ENCODE measurements at regions not wholly inside any gene's neighbourhood (a gene's known extent, or its start where the extent isn't known, plus 50 kb on each side); places are given as distances from the start of the nearest gene placed in this dataset.

- DNase-seq (ENCODE audit: low spot score in 2 of 2) (no peak), FAIRE-seq (no peak)
These were observed 493.5 kb downstream of the MTRR start for GRCh38 chr5:8362495-8362894.

DNA sequence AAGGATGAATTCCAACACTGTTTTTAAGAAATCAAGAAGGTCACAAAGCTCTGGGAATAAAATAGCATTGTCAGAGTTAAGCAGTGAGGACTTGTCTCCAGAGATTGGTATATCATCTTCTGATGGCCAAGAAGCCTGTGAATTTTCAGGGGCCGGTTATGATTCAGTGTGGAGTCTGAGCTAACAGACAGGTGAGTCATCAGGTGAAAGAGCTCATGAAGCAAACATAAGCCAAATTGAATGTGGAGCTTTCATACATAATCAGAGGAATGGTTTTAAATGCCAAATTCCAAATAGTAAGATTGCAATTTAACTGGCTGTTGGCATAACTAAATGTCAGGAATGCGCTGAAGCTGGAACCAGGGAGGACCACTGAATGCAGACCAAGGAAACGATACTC is 494.2 kb downstream of the MTRR start:
- DNase-seq (ENCODE audit: low spot score in 2 of 2) (no peak), FAIRE-seq (no peak)

- FAIRE-seq (no peak), DNase-seq (ENCODE audit: low spot score in 2 of 2) (no peak)
These were observed 497.3 kb downstream of the MTRR start for GRCh38 chr5:8366266-8366665.

DNA sequence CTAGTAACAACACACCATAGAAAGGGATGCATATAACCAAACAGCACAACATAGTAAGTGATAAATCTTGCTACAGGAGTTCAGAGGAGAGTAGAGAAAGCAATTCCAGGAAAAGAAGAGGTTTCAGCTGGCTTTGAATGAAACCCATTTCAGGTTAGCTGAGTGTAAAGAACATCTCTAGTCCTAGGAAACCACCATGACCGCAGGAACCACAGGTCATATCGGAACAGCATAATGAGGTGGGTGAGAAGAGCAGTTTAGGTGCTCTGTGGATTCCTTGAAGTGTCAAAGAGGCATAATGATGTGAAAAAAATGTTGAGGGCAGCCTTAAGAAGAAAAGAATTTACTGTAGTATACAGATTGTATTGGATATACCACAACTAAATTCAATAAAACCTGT is 507.5 kb downstream of the MTRR start:
- no peak for DNase-seq (ENCODE audit: low spot score in 2 of 2)
- no peak for FAIRE-seq

- DNase-seq (ENCODE audit: low spot score in 2 of 2), result no peak
These were observed 513.0 kb downstream of the MTRR start for GRCh38 chr5:8381972-8382371.

GRCh38 chr5:8382456-8382855 is 513.5 kb downstream of the MTRR start:
- DNase-seq (ENCODE audit: low spot score in 2 of 2) (no peak), FAIRE-seq (no peak)

More at GRCh38 chr5:8381972-8382371, 513.0 kb downstream of the MTRR start:
- no peak for FAIRE-seq

DNA sequence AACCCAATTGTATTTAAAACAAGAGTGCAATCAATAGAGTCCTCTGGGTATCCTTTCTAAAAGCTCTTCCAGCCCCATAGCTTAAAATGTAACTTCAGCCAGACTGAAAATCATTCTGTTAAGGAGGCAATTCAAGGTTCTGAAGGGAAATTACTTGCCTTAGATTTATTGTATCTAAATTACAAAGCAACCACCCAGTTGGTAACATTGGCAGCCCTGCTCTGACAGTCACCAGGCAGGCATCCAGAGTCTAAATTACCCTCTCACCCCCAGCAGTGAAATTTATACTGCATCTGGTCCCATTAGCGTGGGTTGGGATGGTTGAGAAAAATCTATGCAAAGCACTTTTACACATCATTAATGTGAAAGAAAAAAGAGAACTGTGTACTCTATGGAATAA is 514.7 kb downstream of the MTRR start:
- DNase-seq (ENCODE audit: low spot score in 2 of 2) (no peak), FAIRE-seq (no peak)

- DNase-seq (ENCODE audit: low spot score in 2 of 2), result no peak
- FAIRE-seq, result no peak
These were observed 517.9 kb downstream of the MTRR start for GRCh38 chr5:8386719-8387288.

DNA sequence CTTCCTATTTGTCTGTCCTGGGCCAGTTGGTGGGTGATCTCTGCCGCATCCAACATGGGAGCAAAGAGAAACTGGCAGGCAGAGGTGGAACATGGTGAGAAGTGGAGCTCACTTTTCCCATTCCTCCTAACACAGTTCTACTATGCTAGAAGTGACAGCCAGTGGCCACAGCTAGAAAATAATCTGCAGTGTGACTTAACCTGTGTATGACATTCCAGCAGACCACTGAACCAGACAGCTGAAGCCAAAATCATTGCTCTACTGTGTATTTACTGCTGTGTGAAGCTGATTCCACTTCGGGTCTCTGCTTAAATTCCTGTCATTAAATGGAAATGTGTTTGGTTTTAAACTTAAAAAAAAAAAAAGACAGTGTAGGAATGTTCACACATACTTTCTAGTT is 523.0 kb downstream of the MTRR start:
- FAIRE-seq (no peak), DNase-seq (ENCODE audit: low spot score in 2 of 2) (no peak)

GRCh38 chr5:8393240-8393639 is 524.3 kb downstream of the MTRR start:
- FAIRE-seq (no peak), DNase-seq (ENCODE audit: low spot score in 2 of 2) (no peak)

- DNase-seq (ENCODE audit: low spot score in 2 of 2) (no peak), FAIRE-seq (no peak)
These were observed 526.0 kb downstream of the MTRR start for GRCh38 chr5:8394965-8395364.

DNA sequence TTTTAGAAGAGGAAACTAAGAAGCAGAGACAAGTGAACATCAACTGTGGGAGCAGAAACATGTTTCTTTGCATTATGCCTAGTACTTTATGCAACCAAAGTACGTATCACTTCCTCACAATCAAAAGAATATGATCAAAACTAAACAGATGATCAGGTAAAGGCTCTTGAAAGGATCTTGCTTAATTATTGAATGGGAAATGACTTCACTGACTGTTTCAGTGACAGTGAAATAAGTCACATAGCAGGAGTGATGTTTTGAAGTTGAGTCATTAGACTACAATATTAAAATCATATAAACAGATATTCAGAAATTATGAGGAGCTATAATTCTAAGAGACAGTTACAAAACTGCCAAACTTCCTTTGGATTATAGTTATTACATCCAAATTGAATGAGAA is 527.3 kb downstream of the MTRR start:
- FAIRE-seq, result no peak

GRCh38 chr5:8396756-8397155 is 527.8 kb downstream of the MTRR start:
- FAIRE-seq (no peak), DNase-seq (ENCODE audit: low spot score in 2 of 2) (no peak)

More for the DNA sequence above, 527.3 kb downstream of the MTRR start:
- no peak for DNase-seq (ENCODE audit: low spot score in 2 of 2)

- FAIRE-seq (no peak), DNase-seq (ENCODE audit: low spot score in 2 of 2) (no peak)
These were observed 530.5 kb downstream of the MTRR start for GRCh38 chr5:8399471-8399870.

DNA sequence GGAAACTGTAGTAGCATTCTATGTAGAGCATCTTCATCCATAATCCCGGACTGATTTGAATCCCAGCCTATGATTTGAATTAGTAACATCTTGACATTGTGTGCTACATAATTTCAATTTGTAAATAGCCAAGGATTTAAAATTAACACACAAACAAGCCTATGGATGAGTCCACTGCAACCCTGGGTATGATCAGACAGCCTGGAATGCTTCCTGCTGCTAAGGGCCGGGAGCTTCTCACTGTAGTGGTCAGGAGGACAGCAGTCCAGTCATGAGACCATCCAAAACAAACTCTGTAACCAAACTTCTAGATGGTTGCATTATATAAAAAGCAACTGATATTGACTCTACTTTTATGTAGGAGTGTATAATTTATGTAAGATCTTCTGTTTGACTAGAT is 539.3 kb downstream of the MTRR start:
- FAIRE-seq, result no peak
- no peak for DNase-seq (ENCODE audit: low spot score in 2 of 2)

GRCh38 chr5:8410618-8411017 is 541.7 kb downstream of the MTRR start:
- no peak for FAIRE-seq
- no peak for DNase-seq (ENCODE audit: low spot score in 2 of 2)

DNA sequence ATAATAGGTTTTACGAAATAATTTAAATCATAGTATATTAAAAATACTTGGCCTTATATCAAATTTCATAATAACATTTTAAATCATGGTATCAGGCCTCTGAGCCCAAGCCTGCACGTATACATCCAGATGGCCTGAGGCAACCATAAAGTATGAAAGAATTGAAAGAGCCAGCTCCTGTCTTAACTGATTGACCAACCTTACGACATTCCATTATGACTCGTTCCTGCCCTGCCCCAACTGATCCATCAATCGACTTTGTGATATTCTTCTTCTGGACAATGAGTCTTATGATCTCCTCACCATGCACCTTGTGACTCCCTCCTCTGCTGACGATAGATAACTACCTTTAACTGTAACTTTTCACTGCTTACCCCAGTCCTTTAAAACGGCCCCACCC is 545.0 kb downstream of the MTRR start:
- FAIRE-seq, result no peak

GRCh38 chr5:8417316-8418048 is 548.5 kb downstream of the MTRR start:
- DNase-seq (ENCODE audit: low spot score in 2 of 2) (no peak), FAIRE-seq (no peak)

More for the DNA sequence above, 545.0 kb downstream of the MTRR start:
- DNase-seq (ENCODE audit: low spot score in 2 of 2), result no peak

DNA sequence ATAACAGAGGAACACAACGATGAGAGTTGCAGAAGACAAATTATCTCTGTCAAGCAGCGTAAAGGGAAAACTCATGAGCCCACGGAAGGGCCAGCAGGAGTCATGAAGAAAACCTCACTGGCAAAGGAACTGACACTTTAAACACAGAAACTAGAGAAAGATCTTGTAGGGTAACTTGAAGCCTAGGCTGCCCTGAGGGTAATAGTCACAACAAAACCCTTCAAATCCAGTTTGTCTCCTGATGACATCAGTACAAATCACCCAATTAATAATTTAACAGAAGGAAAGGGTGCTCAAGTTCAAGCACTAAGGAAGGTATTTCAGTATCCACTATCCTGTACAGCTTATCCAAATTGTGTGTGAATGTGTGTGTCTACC is 549.1 kb downstream of the MTRR start:
- no peak for FAIRE-seq
- no peak for DNase-seq (ENCODE audit: low spot score in 2 of 2)

GRCh38 chr5:8429778-8430758 is 561.1 kb downstream of the MTRR start:
- no peak for FAIRE-seq

GRCh38 chr5:8434501-8434900 is 565.6 kb downstream of the MTRR start:
- FAIRE-seq (no peak), DNase-seq (ENCODE audit: low spot score in 2 of 2) (no peak)

More at GRCh38 chr5:8429778-8430758, 561.1 kb downstream of the MTRR start:
- no peak for DNase-seq (ENCODE audit: low spot score in 2 of 2)
